ENCODE measurements at regions not wholly inside any gene's neighbourhood (a gene's known extent, or its start where the extent isn't known, plus 50 kb on each side); places are given as distances from the start of the nearest gene placed in this dataset.

DNA sequence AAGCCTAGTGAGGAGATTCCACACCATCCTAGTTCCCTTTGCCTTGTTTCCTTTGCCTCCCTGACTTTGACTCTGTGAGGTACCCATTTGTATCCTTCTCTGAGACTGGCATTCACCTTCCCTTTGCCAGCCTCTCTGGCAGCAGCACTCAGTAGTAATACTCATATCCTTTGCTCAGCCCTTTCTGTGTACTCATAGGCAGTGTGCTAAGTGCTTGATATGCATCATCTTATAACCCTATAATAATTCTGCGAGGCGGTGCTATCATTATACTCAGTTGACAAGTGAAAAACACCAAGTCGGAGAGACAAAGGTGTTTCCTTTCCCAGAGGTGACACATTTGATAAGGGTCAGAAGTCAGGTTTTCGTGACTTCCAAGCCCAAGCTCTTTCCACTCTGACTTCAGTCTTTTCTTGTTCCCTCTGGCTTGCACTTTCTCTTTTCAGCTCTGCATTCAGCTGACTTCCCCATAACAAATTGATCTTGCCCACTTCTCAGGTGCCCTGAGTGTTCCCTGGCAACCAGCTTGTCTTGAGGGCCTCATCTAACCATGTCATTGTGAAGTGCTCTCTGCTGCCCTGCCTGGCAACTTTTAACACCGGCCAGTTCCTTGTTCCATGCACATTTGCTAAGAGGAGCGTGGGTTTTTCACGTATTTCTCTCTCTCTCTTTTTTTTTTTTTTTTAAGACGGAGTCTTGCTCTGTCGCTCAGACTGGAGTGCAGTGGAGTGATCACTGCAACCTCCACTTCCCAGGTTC, 94.5 kb upstream of the UPP2 start:
- peak; percentile 43 for DNase-seq

DNA sequence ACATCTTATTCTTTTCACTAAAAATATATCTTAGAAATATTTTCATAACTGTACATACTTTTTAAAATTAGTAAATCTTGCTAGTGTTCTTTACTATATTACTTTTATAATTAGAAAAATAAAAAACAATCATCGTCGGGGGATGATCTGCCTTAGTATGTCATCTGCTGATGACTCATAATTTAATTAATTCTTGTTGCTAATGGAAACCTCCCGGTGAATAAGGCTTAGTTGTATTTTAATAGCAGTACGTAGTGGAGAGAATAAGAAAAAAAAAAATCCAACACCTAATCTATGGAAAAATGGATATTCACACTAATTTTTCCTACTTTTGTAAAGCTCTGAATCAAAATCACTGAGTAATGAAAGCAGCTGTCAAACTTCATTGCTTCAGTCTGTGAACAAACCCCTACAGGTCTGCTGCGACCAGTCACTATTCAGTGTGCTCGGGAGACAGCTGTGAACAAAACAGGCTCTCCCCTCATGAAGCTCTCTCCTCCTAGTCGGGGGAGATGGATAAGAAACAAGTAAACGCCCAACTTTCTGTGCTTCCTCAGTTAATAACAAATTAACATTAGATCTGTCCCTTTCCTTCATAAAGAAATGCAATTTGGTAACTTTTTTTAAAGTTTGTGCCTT, 97.4 kb upstream of the UPP2 start:
- no peak for DNase-seq

DNA sequence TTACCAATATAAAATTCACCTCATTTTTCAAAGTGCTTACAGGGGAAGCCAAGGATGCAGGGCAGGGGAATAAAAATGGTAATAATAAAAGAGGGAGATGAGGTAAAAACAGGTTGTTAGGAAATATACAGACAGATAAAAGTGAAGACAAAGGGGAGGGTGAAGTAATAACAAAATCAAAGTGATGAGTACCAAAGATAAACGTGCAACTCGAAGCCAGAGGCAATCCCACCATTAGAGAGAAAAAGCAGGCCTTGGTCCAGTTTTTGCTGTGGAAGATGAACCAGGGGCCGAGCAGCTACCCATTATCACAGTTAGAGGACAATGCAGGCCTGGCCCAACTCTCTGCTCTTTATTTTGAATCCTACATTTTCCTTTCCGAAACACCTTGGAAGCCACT, 99.6 kb upstream of the UPP2 start:
- DNase-seq = no peak

DNA sequence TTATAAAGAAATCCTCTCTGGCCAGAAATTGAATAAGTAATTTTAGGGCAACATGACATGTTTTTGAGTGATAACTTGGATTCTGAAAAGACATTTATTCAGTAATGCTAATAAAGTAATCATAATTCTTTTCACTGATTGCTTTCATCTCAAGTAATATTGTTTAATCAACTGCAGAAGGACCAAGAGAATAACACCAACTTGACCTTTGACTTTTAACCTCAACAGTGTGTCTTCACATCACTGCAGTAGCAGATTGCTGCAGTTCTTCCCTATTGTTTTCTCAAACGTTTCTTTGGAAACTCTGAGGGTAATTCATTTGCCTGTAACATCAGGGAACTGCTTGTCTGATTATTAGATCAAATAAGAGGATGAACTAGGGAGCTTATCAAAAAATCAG, 104.9 kb upstream of the UPP2 start:
- no peak for DNase-seq

- DNase-seq = no peak
Observed at GRCh38 chr2:157995117-157995516, 106.6 kb upstream of the UPP2 start.

DNA sequence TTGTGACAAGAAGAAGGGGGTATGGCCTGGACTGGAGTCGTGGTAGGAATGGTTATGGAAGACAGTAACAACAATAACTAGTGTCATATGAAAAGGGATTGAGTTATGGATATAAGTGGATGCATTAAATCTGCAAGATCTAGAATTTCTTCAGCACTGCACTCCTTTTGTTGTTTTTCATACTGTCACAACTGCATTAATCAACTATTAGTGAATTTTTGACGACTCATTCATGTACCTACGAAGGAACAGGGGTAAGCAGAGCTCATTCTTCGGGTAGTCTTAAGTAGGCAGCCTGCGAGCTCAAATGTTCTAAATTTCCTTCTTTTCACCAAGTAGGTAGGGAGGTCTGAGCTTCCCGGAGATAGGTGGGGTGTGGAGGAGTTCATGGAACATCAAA, 109.7 kb upstream of the UPP2 start:
- DNase-seq = no peak

GRCh38 chr2:157990173-157990572, 111.5 kb upstream of the UPP2 start:
- DNase-seq = no peak

DNA sequence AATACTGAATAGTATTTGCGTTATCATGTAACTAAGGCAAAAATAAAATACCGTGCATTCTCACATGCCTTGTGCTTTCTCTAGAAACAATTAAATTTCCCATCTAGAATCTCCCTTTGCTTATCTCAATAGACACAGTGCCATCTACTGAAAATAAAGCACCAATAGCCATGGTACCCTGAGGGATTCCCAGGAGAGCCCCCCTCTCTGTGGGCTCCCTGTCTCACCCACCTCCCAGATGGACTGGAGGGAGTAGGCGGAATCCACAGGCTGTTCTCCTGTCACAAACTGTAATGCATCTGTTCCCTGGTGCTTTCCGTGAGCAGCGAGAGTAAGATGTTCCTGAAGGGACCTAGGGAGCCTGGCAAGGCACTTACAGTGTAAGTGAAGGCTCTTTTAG, 112.4 kb upstream of the UPP2 start:
- no peak for DNase-seq

DNA sequence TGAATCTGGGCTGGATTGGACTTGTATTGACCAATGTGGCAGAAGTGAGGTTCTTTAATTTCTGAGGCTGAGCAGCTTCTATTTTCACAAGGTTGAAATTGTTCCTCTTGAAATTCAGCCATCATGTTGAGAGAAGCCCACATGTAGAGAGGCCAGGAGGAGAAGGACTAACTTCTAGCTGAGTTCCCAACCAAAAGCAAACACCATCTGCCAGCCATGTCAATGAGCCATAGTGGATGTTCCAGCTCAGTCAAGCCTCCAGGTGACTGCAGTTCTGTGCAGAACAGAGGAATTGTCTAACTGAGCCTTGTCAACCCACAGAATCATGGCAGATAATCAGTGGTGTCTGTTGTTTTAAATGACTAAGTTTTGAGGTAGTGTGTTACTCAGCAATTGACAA, 110.6 kb upstream of the ACVR1 start:
- no peak for DNase-seq

- DNase-seq = no peak
Observed at GRCh38 chr2:157984866-157985265, 108.7 kb upstream of the ACVR1 start.

DNA sequence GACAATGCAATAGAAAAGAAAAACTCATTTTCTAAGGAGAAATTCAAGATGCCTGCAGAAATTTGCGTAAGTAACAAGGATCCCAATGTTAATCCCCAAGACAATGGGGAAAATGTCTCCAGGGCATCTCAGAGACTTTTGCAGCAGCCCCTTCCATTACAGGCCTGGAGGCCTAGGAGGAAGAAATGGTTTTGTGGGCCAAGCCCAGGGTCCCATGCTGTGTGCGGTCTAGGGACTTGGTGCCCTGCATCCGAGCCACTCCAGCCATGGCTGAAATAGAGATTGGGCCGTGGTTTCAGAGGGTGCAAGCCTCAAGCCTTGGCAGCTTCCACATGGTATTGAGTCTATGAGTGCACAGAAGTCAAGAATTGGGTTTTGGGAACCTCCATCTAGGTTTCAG, 103.9 kb upstream of the ACVR1 start:
- no peak for DNase-seq

GRCh38 chr2:157971702-157972101, 95.6 kb upstream of the ACVR1 start:
- no peak for DNase-seq

GRCh38 chr2:157967856-157968255, 91.7 kb upstream of the ACVR1 start:
- DNase-seq = no peak

DNA sequence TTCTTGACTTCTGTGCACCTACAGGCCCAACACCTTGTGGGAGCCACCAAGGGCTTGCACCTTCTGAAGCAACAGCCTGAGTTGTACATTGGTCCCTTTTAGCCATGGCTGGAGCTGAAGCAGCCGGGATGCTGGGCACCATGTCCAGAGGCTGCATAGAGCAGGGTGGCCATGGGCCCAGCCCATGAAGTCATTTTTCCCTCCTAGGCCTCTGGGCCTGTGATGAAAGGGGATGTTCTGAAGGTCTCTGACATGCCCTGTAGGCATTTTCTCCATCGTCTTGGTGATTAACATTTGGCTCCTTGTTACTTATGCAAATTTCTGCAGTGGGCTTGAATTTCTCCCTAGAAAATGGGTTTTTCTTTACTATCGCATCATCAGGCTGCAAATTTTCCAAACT, 83.1 kb upstream of the ACVR1 start:
- no peak for DNase-seq

GRCh38 chr2:157957596-157957995, 81.5 kb upstream of the ACVR1 start:
- DNase-seq = no peak

GRCh38 chr2:157952558-157952957, 76.4 kb upstream of the ACVR1 start:
- DNase-seq = no peak

DNA sequence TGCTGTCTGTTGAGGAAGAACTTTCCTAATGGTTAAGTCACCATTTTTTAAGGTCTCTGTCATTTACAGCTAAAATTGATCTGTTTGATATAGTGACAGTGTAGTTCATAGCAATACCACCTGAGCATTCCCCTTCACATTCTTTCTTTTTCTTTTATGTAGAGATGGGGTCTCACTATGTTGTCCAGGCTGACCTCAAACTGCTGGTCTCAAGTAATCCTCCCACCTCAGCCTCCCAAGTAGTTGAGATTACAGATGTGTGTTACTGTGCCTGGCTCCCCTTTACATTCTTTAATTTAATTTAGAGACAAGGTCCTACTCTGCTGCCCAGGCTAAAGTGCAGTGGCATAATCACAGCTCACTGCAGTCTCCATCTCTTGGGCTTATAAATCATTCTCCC, 72.7 kb upstream of the ACVR1 start:
- DNase-seq = no peak

DNA sequence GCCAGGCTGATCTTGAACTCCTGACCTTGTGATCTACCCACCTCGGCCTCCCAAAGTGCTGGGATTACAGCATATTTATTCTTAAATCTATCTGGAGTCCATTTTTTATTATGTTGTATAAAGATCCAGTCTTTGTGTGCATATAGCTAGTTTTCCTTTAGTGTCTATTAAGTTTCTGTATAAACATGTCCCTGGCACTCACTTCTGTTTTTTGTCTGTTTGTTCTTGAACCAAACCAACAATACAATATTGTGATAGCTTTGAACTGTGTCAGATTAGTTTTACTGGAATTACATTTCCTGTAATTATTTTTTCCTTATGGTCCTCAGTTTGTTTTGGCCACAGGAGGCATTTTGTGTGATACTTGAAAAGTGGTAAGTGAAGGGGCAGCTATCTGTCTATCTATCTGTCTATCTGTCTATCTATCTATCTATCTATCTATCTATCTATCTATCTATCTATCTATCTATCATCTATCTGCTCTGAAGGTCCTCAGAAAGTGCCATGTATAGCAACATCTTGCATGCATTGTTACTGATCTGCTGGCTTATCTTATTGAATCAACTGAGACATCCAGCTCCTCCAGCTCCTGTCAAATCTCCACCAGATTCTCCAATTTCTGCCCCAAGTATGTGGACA, 70.9 kb upstream of the ACVR1 start:
- no peak for DNase-seq

DNA sequence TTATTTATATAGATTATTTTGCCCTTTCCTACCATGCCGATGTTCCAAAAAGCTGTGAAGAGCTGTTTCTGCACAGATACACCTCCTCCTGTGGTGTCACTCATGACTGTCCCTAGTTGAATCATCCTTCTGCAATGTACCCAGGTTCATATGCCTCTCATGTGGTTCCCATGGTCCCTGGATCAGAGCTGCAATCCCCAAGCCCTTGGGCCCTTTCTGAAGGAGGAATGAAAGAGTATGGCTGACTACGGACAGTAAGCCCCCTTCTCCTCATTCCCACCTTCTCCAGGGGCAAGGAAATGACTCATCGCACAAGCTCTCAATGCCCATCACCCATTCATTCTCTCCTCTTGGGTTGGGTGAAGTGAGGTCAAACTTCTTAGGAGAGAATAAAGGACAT, 63.9 kb upstream of the ACVR1 start:
- no peak for DNase-seq

GRCh38 chr2:157938556-157938955, 62.4 kb upstream of the ACVR1 start:
- DNase-seq = no peak

DNA sequence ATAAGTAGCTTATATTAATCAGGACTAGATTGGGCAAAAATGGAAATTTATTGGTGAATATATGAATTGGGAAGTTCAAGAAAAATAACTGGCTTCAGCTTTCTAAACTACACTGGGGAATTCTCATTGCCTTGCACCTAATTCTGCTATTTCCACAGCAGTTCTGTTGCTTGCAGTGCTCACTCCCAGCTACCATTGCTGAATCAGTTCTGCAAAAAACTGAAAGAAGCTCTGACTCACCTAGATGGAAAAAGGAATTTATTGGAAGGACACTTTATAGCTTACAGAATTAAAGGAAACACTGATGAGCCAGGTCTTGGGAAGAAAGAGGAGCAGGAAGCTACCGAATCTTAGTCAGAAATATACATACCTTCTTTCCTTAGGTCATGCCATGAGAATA, 60.3 kb upstream of the ACVR1 start:
- DNase-seq = no peak

- no peak for DNase-seq
Observed at GRCh38 chr2:157935378-157935906, 59.3 kb upstream of the ACVR1 start.

- DNase-seq = no peak
Observed at GRCh38 chr2:157934684-157935377, 58.7 kb upstream of the ACVR1 start.

Data from GDM1 (cell line).